SK-N-SH treated with all-trans-retinoic acid at 6 μM for 48 hours (cell line): ENCODE measurements at regions not wholly inside any gene's neighbourhood (a gene's known extent, or its start where the extent isn't known, plus 50 kb on each side); places are given as distances from the start of the nearest gene placed in this dataset.

Experiments used
- CSDC2 ChIP-seq: fragments of 250-450 bp; sonication (Bioruptor Pico); IDR thresholded peaks from 2 replicates; pipeline ENCODE4 v1.5.0; 2020; ENCODE audit warnings: mild to moderate bottlenecking, moderate library complexity
- ESRRG ChIP-seq: fragments of 250-450 bp; sonication (Bioruptor Pico); IDR thresholded peaks from 2 replicates; pipeline ENCODE4 v1.6.1; 2021; ENCODE audit warnings: mild to moderate bottlenecking
- ZFP30 ChIP-seq: fragments of 450-650 bp; formaldehyde crosslinking; IDR thresholded peaks from 2 replicates; pipeline ENCODE4 v1.5.0; 2022; ENCODE audit warnings: mild to moderate bottlenecking, moderate library complexity
- TF ChIP-seq, protein P1 (sequence below): fragments of 250-450 bp; sonication (Bioruptor Pico); IDR thresholded peaks from 2 replicates; pipeline ENCODE4 v1.8.0; 2020; ENCODE audit warnings: mild to moderate bottlenecking, moderate library complexity, borderline replicate concordance

DNA sequence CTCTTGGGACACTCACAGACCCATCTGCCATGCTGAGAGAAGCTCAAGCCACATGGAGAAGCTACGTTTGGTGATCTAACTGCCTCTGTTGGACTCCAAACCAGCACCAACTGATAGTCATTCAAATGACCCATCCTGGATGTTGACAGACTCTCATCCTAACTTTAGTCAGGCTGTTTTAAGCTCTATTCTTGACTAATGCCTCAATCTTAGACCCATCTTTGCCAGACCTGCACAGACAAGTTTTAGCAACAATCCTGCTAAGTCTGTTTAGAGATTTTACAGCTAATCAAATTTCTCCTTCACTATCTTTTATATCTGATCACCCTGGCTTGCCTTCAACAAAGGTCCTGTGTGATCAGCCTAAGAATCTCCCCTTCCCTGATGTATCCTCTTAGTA is 245.1 kb downstream of the SCG2 start:
- no peak for TF ChIP-seq CSDC2
- TF ChIP-seq ZFP30 (CRISPR knock-in tag), result no peak
- TF ChIP-seq, protein P1, sequence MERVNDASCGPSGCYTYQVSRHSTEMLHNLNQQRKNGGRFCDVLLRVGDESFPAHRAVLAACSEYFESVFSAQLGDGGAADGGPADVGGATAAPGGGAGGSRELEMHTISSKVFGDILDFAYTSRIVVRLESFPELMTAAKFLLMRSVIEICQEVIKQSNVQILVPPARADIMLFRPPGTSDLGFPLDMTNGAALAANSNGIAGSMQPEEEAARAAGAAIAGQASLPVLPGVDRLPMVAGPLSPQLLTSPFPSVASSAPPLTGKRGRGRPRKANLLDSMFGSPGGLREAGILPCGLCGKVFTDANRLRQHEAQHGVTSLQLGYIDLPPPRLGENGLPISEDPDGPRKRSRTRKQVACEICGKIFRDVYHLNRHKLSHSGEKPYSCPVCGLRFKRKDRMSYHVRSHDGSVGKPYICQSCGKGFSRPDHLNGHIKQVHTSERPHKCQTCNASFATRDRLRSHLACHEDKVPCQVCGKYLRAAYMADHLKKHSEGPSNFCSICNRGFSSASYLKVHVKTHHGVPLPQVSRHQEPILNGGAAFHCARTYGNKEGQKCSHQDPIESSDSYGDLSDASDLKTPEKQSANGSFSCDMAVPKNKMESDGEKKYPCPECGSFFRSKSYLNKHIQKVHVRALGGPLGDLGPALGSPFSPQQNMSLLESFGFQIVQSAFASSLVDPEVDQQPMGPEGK, result no peak
- TF ChIP-seq ESRRG (CRISPR knock-in tag), result no peak
